Kidney epithelial cell (primary cell): ENCODE measurements at regions not wholly inside any gene's neighbourhood (a gene's known extent, or its start where the extent isn't known, plus 50 kb on each side); places are given as distances from the start of the nearest gene placed in this dataset.

Experiments used
- DNase-seq: peaks from one replicate; pipeline ENCODE4 v3.0.0-alpha.2; 2010; ENCODE audit warnings: low read depth
- H3K27me3 ChIP-seq: 2 replicates; pipeline ENCODE4 v1.6.0; 2011; ENCODE audit warnings: low read length; ENCODE audit not compliant: control insufficient read depth, insufficient read depth
- H3K36me3 ChIP-seq: 2 replicates; pipeline ENCODE4 v1.5.1; 2011; ENCODE audit warnings: low read length; ENCODE audit not compliant: control insufficient read depth, insufficient read depth
- H3K4me3 ChIP-seq: 2 replicates; pipeline ENCODE4 v1.5.1; 2011; ENCODE audit warnings: low read depth, mild to moderate bottlenecking, control low read depth, low read length
- TF ChIP-seq, protein P1 (sequence below): IDR thresholded peaks from 2 replicates; pipeline ENCODE4 v1.5.1; 2011; ENCODE audit warnings: mild to moderate bottlenecking, moderate library complexity, low read length, control low read depth, inconsistent platforms; ENCODE audit not compliant: insufficient read depth, poor library complexity, severe bottlenecking

DNA sequence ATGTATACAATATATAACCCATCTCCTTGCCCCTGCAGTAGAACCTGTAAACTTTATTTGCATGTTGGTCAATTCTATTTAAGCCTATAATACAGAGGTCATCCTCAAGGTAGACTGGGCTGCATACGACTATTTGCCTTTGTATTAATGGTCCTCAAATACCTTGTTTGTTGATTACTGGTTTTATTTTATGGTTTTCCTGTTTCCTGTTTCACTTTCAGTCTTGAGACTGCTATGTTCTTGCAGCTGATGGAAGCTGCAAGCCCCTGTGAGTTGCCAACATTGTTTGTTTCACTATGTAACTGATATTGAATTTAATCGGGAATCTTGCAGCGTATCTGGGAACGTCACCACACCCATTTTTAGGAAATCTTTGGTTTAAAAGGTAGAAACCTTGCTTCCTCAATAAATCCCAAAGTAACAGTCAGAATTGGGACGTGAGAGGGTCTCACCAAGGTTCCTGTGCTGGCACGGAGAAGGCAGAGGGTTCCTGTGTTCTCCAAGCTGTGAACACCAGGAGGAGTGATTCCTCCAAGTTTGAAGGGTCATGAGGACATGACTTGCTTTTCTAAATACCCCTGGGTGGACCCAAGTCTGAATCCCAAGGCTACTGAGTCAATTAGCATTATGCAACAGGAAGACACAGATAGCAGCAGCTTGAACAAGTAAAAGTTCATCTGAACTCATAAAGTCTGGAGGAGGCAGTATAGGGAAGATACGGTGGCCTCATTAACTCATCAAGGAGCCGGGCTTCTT is 110.6 kb upstream of the PNPLA4 start:
- no peak for DNase-seq
- Histone ChIP-seq H3K27me3 (no peaks in the 10 kb centered on the region), H3K4me3 (no peak overlapping the region), H3K36me3 (no peaks in the 10 kb centered on the region)
- TF ChIP-seq, protein P1, sequence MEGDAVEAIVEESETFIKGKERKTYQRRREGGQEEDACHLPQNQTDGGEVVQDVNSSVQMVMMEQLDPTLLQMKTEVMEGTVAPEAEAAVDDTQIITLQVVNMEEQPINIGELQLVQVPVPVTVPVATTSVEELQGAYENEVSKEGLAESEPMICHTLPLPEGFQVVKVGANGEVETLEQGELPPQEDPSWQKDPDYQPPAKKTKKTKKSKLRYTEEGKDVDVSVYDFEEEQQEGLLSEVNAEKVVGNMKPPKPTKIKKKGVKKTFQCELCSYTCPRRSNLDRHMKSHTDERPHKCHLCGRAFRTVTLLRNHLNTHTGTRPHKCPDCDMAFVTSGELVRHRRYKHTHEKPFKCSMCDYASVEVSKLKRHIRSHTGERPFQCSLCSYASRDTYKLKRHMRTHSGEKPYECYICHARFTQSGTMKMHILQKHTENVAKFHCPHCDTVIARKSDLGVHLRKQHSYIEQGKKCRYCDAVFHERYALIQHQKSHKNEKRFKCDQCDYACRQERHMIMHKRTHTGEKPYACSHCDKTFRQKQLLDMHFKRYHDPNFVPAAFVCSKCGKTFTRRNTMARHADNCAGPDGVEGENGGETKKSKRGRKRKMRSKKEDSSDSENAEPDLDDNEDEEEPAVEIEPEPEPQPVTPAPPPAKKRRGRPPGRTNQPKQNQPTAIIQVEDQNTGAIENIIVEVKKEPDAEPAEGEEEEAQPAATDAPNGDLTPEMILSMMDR, result no peak

DNA sequence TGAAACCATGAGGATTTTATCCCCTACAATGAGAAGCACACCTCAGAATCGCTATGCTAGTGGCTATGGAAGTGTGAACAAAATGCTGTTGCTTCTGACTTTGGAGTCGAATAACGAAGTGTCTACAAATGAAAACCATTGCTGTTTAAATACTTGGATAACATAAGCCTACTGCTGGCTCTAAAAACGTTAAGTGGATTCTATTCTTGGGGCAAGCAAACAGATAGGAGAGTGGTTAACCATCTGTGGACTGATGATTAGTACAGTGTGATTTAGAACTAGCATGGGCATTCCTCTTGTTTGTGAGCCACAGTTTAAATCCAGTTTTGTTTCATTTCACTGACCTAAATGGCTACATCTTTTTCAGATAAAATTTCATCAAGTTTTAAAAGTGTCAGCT is 109.7 kb upstream of the PNPLA4 start:
- no peak for DNase-seq
- H3K27me3 ChIP-seq, result no peaks in the 10 kb centered on the region
- TF ChIP-seq, protein P1, result no peak
- H3K36me3 ChIP-seq, result no peaks in the 10 kb centered on the region
- H3K4me3 ChIP-seq, result no peak overlapping the region

DNA sequence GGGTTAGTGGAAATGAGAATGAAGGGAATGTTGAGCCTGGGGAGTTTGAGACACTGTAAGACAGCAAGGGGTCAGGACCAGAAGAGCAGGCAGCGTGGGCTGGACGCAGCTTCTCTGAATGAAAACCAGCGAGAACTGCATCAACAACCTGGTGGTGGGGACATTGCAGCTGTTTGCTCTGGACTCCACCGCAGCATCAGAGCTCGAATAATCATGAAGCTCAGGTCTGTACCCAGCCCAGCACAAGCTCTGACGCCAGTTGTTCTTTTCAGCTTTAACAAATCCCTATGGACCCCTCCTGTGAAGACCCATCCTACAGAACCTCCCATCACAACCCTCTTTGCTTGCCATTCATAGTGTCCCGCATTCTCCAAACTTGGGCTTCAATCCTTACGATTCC is 106.8 kb upstream of the PNPLA4 start:
- Histone ChIP-seq H3K27me3 (no peaks in the 10 kb centered on the region), H3K4me3 (no peak overlapping the region), H3K36me3 (no peaks in the 10 kb centered on the region)
- DNase-seq, result no peak
- TF ChIP-seq, protein P1, result no peak

DNA sequence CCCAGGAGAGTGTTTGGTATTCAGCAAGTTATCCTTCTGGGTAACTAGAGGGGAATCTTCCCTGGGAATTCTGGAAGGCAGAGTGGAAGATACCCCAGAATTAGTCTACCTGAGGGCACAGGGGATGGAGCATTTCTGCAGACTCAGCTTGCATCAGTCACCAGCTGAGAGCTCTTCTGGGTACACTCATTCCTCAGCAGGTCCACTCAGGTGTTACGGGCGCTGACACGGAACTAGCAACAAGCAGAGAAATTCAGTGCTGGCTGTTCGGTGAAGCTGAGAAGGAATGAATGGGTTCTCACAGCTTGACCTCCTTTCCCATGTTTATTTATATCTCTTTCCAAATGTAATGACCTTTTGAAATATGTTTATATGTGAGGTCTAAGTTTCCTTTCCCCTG is 106.0 kb upstream of the PNPLA4 start:
- Histone ChIP-seq H3K27me3 (no peaks in the 10 kb centered on the region), H3K4me3 (no peak overlapping the region), H3K36me3 (no peaks in the 10 kb centered on the region)
- no peak for DNase-seq
- TF ChIP-seq, protein P1, result no peak

DNA sequence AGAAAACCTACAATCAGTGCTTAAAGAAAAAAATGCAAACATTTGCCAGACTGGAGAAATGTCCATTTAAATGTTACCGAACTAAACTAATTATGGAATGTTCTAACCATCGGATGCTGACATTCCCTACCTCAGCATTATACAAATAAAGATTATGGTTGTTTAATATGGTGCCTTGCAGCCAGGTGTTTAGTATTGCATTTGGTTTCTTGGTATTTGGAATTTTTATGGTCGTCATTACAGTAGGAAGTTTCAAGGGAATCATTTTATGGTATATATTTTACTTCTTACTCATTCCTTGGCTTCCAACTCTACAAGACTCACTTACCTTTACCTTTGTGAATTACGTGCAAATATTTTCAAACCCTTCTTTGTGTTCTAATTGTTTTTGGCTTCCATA is 103.1 kb upstream of the PNPLA4 start:
- DNase-seq, result no peak
- no peaks in the 10 kb centered on the region for H3K36me3 ChIP-seq
- TF ChIP-seq, protein P1, result no peak
- H3K4me3 ChIP-seq, result no peak overlapping the region
- H3K27me3 ChIP-seq, result no peaks in the 10 kb centered on the region

DNA sequence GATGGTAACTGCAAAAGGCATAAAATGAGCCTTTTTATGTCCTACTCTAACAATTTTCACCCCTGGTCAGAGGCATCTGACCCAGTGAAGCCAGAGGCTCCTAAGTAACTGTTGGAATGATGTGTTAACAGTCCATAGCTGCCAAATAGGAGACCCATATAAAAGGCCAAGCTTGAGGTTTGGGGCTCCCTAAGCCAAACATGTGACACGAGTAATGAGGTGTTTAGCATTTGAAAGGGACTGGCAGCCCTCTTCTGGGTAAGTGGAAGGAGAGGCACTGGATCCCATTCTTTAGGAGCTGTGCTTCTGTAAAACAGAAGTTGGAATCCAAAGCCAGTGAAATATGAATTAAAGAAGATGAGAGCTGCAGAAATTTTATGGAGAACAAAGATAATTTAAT is 100.6 kb upstream of the PNPLA4 start:
- no peak for DNase-seq
- no peak overlapping the region for H3K4me3 ChIP-seq
- TF ChIP-seq, protein P1, result no peak
- H3K36me3 ChIP-seq, result no peaks in the 10 kb centered on the region
- H3K27me3 ChIP-seq, result no peaks in the 10 kb centered on the region
